ENCODE measurements at regions not wholly inside any gene's neighbourhood (a gene's known extent, or its start where the extent isn't known, plus 50 kb on each side); places are given as distances from the start of the nearest gene placed in this dataset.

DNA sequence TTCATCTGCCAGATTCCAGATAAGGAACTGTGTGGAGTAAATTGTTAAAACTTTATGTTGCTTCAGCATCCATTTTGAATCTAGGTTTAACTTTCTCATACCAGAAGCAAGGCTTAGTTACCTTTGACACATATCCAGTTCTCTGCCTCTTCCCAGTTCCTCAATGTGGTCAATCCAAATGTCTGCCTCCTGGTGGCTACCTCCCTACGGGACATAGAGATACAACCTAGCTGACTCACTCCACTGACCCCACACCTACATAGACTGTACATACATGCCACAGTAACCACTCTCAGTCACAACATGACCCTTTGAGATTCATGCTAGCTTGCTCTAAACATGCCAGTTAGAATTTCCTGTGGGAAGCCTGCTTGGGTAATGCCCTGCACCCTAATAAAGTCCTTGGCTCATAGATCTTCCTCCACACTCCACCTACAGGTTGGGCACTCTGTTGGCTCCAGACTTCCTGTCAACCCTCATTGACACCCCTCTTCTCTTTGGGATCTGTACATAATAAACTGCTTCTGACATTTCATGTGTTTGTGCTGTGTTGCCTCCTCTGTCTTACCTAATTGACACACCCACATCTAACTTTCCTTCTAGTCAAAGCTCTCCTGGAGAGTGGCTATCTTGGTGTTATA is 278.1 kb downstream of the HTR7 start:
- Mint-ChIP-seq H3K9me3 (no peaks in the 10 kb centered on the region), H3K4me1 (peaks cover 5% of the 10 kb centered on the region; the same call in 1 of the 2 replicates), H3K27ac (no peak overlapping the region), H3K36me3 (no peaks in the 10 kb centered on the region), H3K27me3 (ENCODE audit: low read depth) (no peaks in the 10 kb centered on the region), H3K4me3 (no peak overlapping the region)
- CTCF ChIA-PET = interaction anchor here (0.9 to 2.4 kb wide), 3 partner anchors 13 to 431 kb away, joined by 3 to 24 read pairs (median 4); no protein-coding TSS in a partner anchor
- DNase-seq (ENCODE audit: low spot score) (peak; percentile 38), ATAC-seq (peak; percentile 99)
- POLR2A ChIA-PET = interaction anchor here (0.5 kb wide), 1 partner anchor 734 kb away, joined by 3 read pairs; no protein-coding TSS in a partner anchor
- TF ChIP-seq JUN (CRISPR knock-in tag; IDR thresholded peaks at IDR 0.05) = no peak
- TF ChIP-seq PRRX2 (CRISPR knock-in tag; IDR thresholded peaks at IDR 0.05) = no peak
- TF ChIP-seq, protein P1, sequence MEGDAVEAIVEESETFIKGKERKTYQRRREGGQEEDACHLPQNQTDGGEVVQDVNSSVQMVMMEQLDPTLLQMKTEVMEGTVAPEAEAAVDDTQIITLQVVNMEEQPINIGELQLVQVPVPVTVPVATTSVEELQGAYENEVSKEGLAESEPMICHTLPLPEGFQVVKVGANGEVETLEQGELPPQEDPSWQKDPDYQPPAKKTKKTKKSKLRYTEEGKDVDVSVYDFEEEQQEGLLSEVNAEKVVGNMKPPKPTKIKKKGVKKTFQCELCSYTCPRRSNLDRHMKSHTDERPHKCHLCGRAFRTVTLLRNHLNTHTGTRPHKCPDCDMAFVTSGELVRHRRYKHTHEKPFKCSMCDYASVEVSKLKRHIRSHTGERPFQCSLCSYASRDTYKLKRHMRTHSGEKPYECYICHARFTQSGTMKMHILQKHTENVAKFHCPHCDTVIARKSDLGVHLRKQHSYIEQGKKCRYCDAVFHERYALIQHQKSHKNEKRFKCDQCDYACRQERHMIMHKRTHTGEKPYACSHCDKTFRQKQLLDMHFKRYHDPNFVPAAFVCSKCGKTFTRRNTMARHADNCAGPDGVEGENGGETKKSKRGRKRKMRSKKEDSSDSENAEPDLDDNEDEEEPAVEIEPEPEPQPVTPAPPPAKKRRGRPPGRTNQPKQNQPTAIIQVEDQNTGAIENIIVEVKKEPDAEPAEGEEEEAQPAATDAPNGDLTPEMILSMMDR (IDR thresholded peaks at IDR 0.05) = 0 out of 2 replicates have a peak, but pooled peaks have one; percentile 14
- no peak for TF ChIP-seq ETV6 (CRISPR knock-in tag; IDR thresholded peaks at IDR 0.05)
- TF ChIP-seq ESRRA (CRISPR knock-in tag; IDR thresholded peaks at IDR 0.05; ENCODE audit: borderline replicate concordance) = no peak
- TF ChIP-seq, protein P2, sequence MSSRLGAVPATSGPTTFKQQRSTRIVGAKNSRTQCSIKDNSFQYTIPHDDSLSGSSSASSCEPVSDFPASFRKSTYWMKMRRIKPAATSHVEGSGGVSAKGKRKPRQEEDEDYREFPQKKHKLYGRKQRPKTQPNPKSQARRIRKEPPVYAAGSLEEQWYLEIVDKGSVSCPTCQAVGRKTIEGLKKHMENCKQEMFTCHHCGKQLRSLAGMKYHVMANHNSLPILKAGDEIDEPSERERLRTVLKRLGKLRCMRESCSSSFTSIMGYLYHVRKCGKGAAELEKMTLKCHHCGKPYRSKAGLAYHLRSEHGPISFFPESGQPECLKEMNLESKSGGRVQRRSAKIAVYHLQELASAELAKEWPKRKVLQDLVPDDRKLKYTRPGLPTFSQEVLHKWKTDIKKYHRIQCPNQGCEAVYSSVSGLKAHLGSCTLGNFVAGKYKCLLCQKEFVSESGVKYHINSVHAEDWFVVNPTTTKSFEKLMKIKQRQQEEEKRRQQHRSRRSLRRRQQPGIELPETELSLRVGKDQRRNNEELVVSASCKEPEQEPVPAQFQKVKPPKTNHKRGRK (CRISPR knock-in tag; IDR thresholded peaks at IDR 0.05; ENCODE audit: borderline replicate concordance) = no peak

DNA sequence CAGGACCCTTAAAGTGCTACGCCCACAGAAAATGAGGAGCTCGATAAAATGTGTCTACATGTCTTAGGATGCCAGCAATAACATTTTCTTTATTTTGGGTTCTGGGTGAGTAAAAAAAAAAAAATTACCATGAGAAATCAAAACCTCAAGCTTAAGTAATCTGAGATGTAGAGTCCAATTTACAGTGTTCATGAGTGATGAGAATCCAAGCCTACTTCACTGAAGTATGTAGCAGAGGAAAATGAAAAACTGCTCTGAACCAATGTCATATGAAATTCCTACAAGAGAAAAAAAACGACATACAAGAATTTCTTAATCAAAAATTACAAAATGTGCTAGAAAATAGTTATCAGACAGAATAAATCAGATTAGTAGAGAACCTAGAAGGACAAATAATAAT is 274.4 kb downstream of the HTR7 start:
- TF ChIP-seq, protein P3, sequence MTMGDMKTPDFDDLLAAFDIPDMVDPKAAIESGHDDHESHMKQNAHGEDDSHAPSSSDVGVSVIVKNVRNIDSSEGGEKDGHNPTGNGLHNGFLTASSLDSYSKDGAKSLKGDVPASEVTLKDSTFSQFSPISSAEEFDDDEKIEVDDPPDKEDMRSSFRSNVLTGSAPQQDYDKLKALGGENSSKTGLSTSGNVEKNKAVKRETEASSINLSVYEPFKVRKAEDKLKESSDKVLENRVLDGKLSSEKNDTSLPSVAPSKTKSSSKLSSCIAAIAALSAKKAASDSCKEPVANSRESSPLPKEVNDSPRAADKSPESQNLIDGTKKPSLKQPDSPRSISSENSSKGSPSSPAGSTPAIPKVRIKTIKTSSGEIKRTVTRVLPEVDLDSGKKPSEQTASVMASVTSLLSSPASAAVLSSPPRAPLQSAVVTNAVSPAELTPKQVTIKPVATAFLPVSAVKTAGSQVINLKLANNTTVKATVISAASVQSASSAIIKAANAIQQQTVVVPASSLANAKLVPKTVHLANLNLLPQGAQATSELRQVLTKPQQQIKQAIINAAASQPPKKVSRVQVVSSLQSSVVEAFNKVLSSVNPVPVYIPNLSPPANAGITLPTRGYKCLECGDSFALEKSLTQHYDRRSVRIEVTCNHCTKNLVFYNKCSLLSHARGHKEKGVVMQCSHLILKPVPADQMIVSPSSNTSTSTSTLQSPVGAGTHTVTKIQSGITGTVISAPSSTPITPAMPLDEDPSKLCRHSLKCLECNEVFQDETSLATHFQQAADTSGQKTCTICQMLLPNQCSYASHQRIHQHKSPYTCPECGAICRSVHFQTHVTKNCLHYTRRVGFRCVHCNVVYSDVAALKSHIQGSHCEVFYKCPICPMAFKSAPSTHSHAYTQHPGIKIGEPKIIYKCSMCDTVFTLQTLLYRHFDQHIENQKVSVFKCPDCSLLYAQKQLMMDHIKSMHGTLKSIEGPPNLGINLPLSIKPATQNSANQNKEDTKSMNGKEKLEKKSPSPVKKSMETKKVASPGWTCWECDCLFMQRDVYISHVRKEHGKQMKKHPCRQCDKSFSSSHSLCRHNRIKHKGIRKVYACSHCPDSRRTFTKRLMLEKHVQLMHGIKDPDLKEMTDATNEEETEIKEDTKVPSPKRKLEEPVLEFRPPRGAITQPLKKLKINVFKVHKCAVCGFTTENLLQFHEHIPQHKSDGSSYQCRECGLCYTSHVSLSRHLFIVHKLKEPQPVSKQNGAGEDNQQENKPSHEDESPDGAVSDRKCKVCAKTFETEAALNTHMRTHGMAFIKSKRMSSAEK (CRISPR knock-in tag; IDR thresholded peaks at IDR 0.05; ENCODE audit: borderline replicate concordance) = no peak
- TF ChIP-seq NR3C1 (CRISPR knock-in tag; conservative IDR thresholded peaks at IDR 0.05; ENCODE audit: low read depth) = no peak
- TF ChIP-seq ZNF671 (CRISPR knock-in tag; IDR thresholded peaks at IDR 0.05) = no peak
- no peak for TF ChIP-seq ZNF219 (CRISPR knock-in tag; IDR thresholded peaks at IDR 0.05; ENCODE audit: borderline replicate concordance)
- TF ChIP-seq GTF2I (CRISPR knock-in tag; conservative IDR thresholded peaks at IDR 0.05) = no peak
- no peak for TF ChIP-seq HMGA2 (CRISPR knock-in tag; IDR thresholded peaks at IDR 0.05)
- TF ChIP-seq ZNF263 (CRISPR knock-in tag; IDR thresholded peaks at IDR 0.05; ENCODE audit: low read depth) = no peak
- CTCF ChIA-PET = no interaction called here
- no peaks in the 10 kb centered on the region for H3K36me3 Mint-ChIP-seq
- ATAC-seq (no peak), DNase-seq (ENCODE audit: low spot score) (no peak)
- POLR2A ChIA-PET = interaction anchor here (1.2 kb wide), 1 partner anchor 58 kb away, joined by 3 read pairs; no protein-coding TSS in a partner anchor
- no peaks in the 10 kb centered on the region for H3K27me3 Mint-ChIP-seq (ENCODE audit: low read depth)
- no peak overlapping the region for H3K4me3 Mint-ChIP-seq
- H3K9me3 Mint-ChIP-seq = peaks cover 5% of the 10 kb centered on the region; the same call in 1 of the 2 replicates
- H3K27ac Mint-ChIP-seq = no peak overlapping the region
- peaks cover 5% of the 10 kb centered on the region; the same call in 1 of the 2 replicates for H3K4me1 Mint-ChIP-seq

DNA sequence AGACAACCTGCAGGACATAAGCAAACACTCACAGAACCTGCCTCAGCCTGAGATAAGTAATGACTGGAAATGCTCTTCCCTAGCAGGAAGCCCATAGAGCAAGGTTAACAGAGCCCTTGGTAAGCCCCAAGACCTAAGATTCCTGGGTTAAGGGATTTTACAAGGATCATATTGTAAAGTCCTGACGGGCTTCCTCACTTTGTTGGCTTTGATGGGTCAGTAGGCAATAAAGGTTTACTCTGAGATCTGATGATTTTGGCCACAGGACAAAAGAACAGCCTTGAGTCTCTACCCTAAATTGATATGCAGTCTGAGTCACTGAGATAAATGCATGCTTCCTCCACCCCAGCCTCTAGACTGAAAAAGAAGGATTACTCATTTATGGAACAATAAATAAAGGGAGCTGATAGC is 270.8 kb downstream of the HTR7 start:
- Mint-ChIP-seq H3K36me3 (no peaks in the 10 kb centered on the region), H3K27ac (no peak overlapping the region), H3K27me3 (ENCODE audit: low read depth) (no peaks in the 10 kb centered on the region), H3K4me3 (no peak overlapping the region), H3K9me3 (peaks cover 6% of the 10 kb centered on the region; the same call in 1 of the 2 replicates), H3K4me1 (peaks cover 12% of the 10 kb centered on the region)
- TF ChIP-seq, protein P4, sequence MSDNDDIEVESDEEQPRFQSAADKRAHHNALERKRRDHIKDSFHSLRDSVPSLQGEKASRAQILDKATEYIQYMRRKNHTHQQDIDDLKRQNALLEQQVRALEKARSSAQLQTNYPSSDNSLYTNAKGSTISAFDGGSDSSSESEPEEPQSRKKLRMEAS (CRISPR knock-in tag; IDR thresholded peaks at IDR 0.05) = no peak
- TF ChIP-seq NFATC4 (CRISPR knock-in tag; IDR thresholded peaks at IDR 0.05) = no peak
- TF ChIP-seq CREM (CRISPR knock-in tag; IDR thresholded peaks at IDR 0.05) = no peak
- ATAC-seq (no peak), DNase-seq (ENCODE audit: low spot score) (no peak)
- ChIA-PET POLR2A (no interaction called here), CTCF (no interaction called here)

Measured in WTC11 (cell line).